ENCODE measurements at regions not wholly inside any gene's neighbourhood (a gene's known extent, or its start where the extent isn't known, plus 50 kb on each side); places are given as distances from the start of the nearest gene placed in this dataset.
"Not testable (repeated sequence)": the region's sequence is repeated elsewhere in the genome, so short reads cannot be mapped to it uniquely, and the experiment has no call there.

DNA sequence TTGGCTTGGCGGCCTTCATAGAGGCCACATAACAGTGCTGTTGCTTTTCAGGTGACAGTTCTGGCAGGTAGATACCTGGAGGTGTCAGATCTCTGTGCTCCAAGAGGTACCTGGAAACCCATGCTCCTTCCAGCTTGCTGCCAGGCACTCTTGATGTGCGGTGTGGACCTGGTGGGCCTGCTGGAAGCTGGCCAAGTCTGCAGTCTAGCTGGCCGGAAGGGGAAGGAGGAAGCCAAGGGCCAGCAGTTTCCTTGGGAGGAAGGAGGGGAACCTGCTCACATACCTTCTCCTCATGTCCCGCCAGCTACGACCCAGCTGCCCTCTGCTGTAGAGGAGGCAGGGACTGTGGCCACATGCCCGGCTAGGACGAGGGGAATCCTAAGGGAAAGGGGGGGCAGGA is 166.4 kb upstream of the AJAP1 start:
- TF ChIP-seq, protein P1, sequence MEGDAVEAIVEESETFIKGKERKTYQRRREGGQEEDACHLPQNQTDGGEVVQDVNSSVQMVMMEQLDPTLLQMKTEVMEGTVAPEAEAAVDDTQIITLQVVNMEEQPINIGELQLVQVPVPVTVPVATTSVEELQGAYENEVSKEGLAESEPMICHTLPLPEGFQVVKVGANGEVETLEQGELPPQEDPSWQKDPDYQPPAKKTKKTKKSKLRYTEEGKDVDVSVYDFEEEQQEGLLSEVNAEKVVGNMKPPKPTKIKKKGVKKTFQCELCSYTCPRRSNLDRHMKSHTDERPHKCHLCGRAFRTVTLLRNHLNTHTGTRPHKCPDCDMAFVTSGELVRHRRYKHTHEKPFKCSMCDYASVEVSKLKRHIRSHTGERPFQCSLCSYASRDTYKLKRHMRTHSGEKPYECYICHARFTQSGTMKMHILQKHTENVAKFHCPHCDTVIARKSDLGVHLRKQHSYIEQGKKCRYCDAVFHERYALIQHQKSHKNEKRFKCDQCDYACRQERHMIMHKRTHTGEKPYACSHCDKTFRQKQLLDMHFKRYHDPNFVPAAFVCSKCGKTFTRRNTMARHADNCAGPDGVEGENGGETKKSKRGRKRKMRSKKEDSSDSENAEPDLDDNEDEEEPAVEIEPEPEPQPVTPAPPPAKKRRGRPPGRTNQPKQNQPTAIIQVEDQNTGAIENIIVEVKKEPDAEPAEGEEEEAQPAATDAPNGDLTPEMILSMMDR (IDR thresholded peaks at IDR 0.05; ENCODE audit: insufficient read depth, low read length, poor library complexity, severe bottlenecking) = no peak
- no peak for DNase-seq (ENCODE audit: extremely low read depth, insufficient read length)

DNA sequence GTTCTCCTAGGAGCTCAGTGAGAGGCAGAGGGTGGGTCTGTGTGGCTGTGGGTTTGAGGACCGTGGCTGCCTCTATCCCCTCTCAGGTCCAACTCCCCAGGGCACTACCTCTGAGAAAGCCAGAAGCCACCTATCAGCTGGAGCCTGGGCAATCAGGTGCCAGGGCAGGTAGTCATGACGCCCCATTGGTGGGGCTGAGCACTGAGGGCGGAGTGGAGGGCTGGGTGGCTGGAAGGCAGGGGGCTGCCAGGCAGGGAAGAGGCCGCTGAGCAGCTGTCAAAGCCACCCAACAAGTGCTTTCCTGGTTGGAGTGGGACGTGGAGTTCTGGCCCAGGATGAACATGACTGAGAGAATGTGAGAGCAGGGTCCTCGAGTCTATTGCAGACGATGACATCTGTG is 164.9 kb upstream of the AJAP1 start:
- TF ChIP-seq, protein P1 (IDR thresholded peaks at IDR 0.05; ENCODE audit: insufficient read depth, low read length, poor library complexity, severe bottlenecking) = no peak
- Histone ChIP-seq H3K4me3 (replicated peaks; ENCODE audit: low read depth, low read length) (no peak overlapping the region), H3K36me3 (ENCODE audit: control insufficient read depth, insufficient read depth, low read length) (no peaks in the 10 kb centered on the region), H3K27me3 (replicated peaks; ENCODE audit: control insufficient read depth, insufficient read depth, low read length) (no peaks in the 10 kb centered on the region)
- no peak for DNase-seq (ENCODE audit: extremely low read depth, insufficient read length)

More for the DNA sequence above, 166.4 kb upstream of the AJAP1 start:
- Histone ChIP-seq H3K4me3 (replicated peaks; ENCODE audit: low read depth, low read length) (no peak overlapping the region), H3K27me3 (replicated peaks; ENCODE audit: control insufficient read depth, insufficient read depth, low read length) (no peaks in the 10 kb centered on the region), H3K36me3 (ENCODE audit: control insufficient read depth, insufficient read depth, low read length) (no peaks in the 10 kb centered on the region)

DNA sequence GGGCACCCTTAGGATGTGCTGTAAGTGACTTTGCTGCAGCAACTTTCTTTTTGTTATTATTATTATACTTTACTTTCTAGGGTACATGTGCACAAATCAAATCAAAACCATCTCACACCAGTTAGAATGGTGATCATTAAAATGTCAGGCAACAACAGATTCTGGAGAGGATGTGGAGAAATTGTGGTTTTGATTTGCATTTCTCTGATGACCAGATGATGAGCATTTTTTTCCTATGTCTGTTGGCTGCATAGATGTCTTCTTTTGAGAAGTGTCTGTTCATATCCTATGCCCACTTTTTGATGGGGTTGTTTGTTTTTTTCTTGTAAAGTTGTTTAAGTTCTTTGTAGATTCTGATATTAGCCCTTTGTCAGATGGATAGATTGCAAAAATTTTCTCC is 164.4 kb upstream of the AJAP1 start:
- not testable (repeated sequence) for H3K27me3 ChIP-seq (replicated peaks; ENCODE audit: control insufficient read depth, insufficient read depth, low read length); H3K4me3 ChIP-seq (replicated peaks; ENCODE audit: low read depth, low read length); DNase-seq (ENCODE audit: extremely low read depth, insufficient read length)

DNA sequence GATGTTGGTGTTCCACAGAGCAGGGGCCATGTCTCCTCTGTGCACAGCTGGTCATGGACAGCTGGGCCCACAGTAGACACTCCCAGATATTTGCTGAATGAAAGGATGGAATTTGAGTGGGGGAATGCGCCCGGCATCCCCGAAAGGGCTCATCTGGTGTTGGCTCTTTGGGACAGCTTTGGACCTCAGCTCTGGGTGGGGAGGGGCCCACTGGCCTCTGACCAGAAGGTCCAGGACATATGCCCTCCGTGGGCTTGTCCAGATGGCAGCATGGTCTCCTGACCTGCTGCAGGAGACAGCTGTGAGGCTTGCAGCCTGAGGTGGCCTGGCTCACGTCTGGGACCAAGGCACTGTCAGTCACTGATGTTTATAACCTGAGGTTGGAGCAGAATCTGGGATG is 160.4 kb upstream of the AJAP1 start:
- TF ChIP-seq, protein P1 (IDR thresholded peaks at IDR 0.05; ENCODE audit: insufficient read depth, low read length, poor library complexity, severe bottlenecking) = no peak
- no peaks in the 10 kb centered on the region for H3K27me3 ChIP-seq (replicated peaks; ENCODE audit: control insufficient read depth, insufficient read depth, low read length)
- no peaks in the 10 kb centered on the region for H3K36me3 ChIP-seq (ENCODE audit: control insufficient read depth, insufficient read depth, low read length)
- no peak for DNase-seq (ENCODE audit: extremely low read depth, insufficient read length)
- no peak overlapping the region for H3K4me3 ChIP-seq (replicated peaks; ENCODE audit: low read depth, low read length)

More for the DNA sequence above, 164.4 kb upstream of the AJAP1 start:
- not testable (repeated sequence) for H3K36me3 ChIP-seq (ENCODE audit: control insufficient read depth, insufficient read depth, low read length)

DNA sequence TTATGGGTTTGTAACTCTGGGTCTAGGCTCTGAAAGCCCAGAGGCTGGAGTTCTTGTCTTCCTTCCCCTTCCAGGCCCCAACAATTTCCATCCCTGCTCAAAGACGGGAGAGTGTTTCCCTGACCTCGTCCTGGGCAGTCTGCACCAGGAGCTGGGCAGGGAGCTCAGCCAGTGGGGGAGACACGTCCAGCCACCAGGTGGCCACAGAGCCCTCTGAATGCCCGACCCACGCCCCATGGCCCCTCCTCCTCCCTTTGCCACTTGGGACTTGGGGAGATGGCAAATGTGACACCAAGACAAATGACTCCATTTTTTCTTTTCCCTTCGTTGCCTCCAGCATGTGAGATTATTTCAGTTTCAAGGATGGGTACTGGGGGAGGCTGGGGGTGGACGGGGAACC is 159.9 kb upstream of the AJAP1 start:
- Histone ChIP-seq H3K4me3 (replicated peaks; ENCODE audit: low read depth, low read length) (no peak overlapping the region), H3K36me3 (ENCODE audit: control insufficient read depth, insufficient read depth, low read length) (no peaks in the 10 kb centered on the region), H3K27me3 (replicated peaks; ENCODE audit: control insufficient read depth, insufficient read depth, low read length) (no peaks in the 10 kb centered on the region)
- DNase-seq (ENCODE audit: extremely low read depth, insufficient read length) = no peak
- TF ChIP-seq, protein P1 (IDR thresholded peaks at IDR 0.05; ENCODE audit: insufficient read depth, low read length, poor library complexity, severe bottlenecking) = no peak

DNA sequence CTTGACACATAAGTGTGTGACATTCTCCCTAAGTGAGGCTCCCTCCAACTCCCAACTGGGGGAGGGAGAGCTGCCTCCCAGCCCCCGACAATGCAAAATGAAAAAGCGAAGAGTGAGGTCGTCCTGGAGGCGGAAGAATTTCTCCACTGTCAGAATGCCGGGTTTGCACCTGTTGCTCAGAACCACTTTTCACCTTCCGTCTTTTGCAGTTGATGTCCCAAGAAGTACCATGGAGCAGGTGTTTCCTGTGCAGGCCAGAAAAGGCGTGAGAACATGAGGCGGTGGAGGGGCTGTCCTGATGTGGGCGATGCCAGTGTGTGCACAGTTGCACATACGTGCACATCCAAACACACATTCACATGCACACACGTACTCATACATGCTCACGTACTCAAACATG is 158.6 kb upstream of the AJAP1 start:
- TF ChIP-seq, protein P1 (IDR thresholded peaks at IDR 0.05; ENCODE audit: insufficient read depth, low read length, poor library complexity, severe bottlenecking) = no peak
- DNase-seq (ENCODE audit: extremely low read depth, insufficient read length) = no peak
- no peaks in the 10 kb centered on the region for H3K36me3 ChIP-seq (ENCODE audit: control insufficient read depth, insufficient read depth, low read length)
- H3K27me3 ChIP-seq (replicated peaks; ENCODE audit: control insufficient read depth, insufficient read depth, low read length) = no peaks in the 10 kb centered on the region
- H3K4me3 ChIP-seq (replicated peaks; ENCODE audit: low read depth, low read length) = no peak overlapping the region

Data from GM06990 (cell line).